IPS DF 19.7 (cell line): ENCODE measurements at regions not wholly inside any gene's neighbourhood (a gene's known extent, or its start where the extent isn't known, plus 50 kb on each side); places are given as distances from the start of the nearest gene placed in this dataset.

Experiments
- DNase-seq: peaks from one replicate; pipeline ENCODE4 v3.0.0-alpha.2; 2013; ENCODE audit warnings: low read depth, low spot score

DNA sequence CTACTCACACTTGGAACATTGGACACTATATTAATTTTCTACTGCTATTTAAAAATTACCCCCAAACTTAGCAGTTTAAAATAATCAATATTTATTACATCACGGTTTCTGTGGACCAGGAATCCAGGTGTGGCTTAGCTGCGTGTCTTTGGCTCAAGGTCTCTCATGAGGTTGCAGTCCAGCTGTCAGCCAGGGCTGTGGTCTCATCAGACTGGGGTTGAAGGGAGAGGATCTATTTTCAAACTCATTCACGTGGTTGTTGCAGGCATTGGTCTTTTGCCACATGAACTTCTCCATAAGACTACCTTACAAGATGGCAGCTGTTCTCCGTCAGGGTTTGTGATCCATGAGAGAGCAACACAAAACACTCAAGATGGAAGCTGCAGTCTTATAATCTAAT lies 343.0 kb downstream of the BCAT1 start:
- DNase-seq, result no peak

DNA sequence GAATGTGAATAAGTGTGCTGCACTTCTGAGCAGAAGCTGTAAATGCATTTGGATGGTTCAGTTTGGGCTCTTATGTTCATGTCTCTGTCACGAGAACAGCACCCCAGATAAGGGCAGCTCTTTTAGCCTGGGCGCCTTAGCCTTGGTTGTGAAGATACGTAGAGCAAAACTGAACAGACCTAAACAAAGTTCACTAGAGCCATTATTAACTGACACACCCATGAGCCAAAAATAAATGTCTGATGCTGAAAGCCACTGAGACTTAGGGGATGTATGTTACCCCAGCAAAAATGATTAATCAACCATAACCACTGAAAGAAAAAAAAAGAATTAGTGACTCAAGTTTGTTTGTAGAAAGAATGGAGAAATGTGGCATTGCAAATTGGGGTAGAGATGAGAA lies 343.4 kb downstream of the BCAT1 start:
- DNase-seq, result no peak

DNA sequence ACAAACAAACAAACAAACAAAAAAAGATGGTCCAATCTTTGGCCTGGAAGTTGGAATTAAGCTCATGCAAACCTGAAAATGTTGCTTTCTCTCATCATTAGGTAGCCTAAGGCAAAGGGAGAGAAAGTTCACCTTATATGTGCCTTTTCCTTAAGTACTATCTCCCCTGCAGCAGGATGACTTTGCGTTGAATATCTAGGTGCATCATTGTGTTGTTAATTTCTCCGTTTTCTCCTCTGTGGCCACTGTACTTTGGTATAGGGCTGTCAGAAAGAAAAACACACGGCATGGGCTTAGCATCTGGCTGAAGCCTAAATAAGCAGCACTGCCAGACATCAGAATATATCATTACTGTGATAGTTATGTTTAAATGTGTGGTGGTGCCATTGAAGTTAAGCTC lies 345.5 kb downstream of the BCAT1 start:
- no peak for DNase-seq

DNA sequence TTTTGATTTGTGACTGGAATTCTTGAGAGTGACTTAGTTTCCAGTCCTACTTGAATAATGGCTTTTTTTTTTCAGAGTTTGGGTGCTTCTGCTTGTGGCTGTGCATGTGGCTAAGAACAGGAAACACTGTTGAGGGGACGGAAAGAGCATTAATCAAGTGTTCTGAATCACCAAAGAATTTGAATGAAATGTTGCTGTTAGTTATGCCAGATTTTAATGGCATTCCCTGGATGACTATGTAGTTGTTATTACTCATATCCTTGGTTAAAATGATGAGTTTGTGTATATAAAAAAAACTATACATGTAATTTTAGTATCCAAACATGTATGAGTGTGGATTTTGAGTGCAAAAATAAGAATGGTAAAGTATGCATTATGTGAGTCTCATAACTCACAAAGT lies 347.9 kb downstream of the BCAT1 start:
- no peak for DNase-seq

DNA sequence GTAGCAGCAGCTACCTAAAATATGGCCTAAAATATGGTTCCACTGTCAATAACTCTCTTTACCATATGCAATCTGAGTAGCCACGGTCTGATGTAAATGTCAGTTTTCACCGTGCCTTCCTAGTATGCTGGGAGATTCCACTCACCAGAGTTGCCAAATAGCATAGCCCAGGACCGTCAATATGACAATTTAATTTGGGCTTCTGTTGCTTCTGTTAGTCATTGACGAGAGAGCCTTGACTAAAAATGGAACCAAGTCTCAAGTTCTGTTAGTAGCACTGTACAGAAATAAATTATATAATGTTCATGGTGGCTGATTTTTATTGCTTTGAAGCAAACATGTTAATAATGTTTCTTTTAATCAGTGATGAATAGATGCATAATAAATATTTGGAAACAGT lies 348.4 kb downstream of the BCAT1 start:
- no peak for DNase-seq

DNA sequence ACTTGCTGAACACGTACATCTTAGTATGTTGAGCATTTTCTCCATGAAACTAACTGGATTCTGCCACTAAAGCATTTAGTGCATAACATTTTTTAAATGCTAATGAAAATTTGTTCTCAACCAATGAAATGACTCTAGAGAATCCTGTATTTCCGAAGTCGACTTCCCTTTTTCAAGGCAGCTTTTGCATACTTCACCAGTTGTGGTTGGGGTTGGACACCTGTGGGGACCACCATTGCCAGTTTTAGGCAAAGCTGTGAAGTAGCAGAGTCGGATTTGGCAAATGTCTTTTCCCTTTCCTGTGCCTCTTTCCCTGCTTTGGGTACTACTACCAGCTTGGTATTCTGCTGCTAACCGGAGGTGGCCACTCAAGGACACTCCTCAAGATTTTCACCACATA lies 349.2 kb downstream of the BCAT1 start:
- DNase-seq, result no peak

DNA sequence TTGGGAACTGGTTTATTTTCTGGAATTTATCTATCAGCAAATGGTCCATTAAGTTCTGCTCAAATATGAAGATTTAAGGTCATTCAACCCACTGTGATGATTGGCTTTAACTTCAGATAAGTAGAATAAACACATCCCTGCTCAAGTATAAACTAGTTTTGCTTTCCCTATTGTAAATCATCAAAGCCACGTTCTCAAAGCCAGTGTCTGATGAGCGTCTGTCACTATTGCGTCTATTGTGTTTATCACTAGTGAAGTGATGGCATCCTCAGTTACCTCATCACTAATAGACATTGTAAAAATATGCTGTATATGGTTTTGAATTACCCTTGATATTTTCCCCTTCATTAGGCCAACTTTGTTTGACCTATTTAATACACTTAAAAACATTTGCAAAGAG lies 351.3 kb downstream of the BCAT1 start:
- DNase-seq, result no peak

DNA sequence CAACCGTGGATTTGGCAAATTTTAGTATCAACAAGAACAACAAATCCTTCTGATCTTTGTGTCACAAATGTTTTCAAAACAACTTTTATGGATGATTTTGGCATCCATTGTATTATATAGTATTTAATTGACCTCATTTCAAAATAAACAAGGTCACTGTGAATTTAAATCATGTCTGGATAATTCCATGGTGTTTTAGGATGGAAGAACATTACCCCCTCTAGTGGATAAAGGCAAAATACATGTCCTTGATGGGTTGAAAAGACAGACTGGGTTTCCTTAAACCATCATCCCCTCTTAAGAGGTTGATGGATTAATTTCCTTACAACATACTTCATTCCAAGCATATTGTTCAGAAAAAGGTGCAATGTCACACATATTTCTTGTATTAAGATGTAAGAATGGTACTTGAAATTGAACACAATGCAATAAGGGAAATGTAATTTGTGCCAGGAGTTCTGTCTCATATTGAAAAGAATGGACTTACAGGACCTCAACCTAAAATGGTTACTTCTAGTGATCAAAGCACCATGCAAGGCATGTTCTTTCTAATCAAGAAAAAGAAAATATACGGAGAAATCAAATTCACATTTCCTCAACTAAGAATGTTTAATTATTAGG lies 352.0 kb downstream of the BCAT1 start:
- no peak for DNase-seq

- no peak for DNase-seq
Measured at GRCh38 chr12:24595652-24596235, 353.2 kb downstream of the BCAT1 start.

- DNase-seq, result no peak
Measured at GRCh38 chr12:24591715-24592440, 357.0 kb downstream of the BCAT1 start.

DNA sequence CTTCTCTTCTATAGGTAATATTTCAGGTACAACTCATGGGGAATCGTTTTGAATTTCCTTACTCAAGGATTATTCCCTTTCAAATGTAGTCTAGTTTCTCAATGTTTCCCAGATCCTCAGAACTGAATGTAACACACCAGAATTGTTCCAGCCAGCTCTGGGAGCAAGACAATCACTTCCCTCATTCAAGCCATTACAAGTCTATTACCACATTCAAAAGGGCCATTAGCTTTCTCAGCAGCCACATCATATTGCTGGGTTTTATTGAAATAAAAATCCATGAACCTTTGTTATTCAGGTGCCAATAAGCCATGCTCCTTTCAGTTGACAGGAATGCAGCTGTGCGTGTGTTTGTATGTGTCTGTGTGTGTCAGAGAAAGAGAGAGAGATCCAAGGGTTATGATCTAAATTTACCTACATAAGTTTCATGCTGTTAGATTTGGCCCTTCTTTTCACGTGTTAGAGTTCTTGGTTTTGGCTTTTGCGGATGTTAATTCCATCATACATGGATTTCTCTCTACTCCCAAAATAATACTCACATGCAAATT lies 357.7 kb downstream of the BCAT1 start:
- no peak for DNase-seq

- no peak for DNase-seq
Measured at GRCh38 chr12:24586293-24586692, 362.6 kb downstream of the BCAT1 start.

GRCh38 chr12:24584032-24584675 lies 364.7 kb downstream of the BCAT1 start:
- no peak for DNase-seq

- no peak for DNase-seq
Measured at GRCh38 chr12:24582954-24583601, 365.8 kb downstream of the BCAT1 start.

- no peak for DNase-seq
Measured at GRCh38 chr12:24574538-24574937, 374.4 kb downstream of the BCAT1 start.

DNA sequence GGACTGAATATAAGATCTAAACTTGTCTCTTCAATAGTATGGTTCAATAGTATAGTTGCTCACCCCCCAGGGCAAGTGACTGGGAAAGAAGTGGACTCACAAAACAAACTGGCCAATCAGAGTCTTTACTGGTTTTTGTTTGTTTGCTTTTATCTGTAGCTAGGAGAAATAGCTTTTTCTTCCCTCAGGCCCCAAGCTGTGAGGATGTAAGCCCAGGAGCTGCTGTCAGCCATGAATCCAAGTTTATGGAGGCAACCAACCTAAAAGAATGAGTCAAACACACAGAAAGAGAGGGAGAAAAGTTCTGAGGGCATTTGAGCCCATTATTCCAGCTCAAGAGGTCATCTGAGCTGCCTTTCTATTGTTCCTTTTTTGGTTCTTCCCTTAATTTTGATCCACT lies 375.3 kb downstream of the BCAT1 start:
- no peak for DNase-seq

- no peak for DNase-seq
Measured at GRCh38 chr12:24565300-24565699, 383.6 kb downstream of the BCAT1 start.

DNA sequence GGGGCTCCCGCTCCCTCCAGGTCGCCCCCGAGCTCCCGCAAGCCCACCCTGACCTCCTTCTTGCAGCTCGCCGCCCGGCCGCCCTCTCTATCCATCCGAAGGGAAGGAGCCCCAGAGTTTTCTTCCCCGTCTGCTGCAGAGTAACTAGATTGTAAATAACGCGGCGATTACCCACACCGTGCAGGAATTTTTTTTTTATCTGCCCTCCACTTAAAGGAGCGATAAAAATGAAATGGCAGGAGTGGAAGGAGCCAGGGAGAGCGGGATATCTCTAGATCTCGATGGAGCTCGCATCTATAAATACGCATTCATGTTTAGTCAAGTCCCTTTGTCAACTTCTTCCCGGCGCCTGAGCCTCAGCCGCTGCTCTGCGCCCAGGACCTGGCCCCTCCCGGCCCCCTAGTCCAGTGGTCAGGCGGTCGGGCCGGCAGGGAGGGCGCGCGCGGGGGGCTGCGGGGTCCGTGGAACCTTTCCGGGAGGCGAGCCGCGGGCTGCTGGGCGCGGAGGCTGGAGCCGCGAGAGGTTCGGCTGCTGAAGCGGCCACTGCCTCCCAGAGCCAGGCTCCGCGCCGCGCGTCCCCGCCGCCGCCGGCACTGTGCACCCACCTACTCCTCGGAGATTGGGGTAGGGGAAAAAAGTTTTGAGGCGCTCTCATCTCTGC lies 386.0 kb downstream of the BCAT1 start:
- DNase-seq, result no peak

GRCh38 chr12:24561882-24562770 lies 386.8 kb downstream of the BCAT1 start:
- no peak for DNase-seq

DNA sequence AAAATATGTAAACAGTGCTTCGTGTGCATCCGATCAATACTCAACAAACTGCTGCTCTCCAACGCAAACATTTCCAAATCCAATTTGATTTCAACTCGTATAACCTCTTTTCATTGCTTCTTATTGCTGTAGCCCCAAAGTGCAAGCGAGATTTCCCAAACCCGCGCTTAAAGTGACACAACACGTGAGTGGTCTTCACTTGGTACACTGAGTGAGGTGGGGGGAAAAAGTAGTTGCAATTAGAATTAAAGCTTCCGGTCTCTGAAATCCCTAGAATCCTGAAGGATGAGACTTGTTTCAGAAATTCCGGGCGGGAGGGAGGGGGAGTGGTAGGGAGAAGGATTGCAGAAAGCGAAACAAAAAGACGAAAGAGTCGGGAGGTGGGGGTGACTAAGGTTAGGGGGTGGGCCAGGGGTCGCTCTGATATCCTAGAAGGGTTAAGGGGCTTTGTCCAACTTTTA lies 387.5 kb downstream of the BCAT1 start:
- no peak for DNase-seq
